ENCODE measurements at regions not wholly inside any gene's neighbourhood (a gene's known extent, or its start where the extent isn't known, plus 50 kb on each side); places are given as distances from the start of the nearest gene placed in this dataset.

DNA sequence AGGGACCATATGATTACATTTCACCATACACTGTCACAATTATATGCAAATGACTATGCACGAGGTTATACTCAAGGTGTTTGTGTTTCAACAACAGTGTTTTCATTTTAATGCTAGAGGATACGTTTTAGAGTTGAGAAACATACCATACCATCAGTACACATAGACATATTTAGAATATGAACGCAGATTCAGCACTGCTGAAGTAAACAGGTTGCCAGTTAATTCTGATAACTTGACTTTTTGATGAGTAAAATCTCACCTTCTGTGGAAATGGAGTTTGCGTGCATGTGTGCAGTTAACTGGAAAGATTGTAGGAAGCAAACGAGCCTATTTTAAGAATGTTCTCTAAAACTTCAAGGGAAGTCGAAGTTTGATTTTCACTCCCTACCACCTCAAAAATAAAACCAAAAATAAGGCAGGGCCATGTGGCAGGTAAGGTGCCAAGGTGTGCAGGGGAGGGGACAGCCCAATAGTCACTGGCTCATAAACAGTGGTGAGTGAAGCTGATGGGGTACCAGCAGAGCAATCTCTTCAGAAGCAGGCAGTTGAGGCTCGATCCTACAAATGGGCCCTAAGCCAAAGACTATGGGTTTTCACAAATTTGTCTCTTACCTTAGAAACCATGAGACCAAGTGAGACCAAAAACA, 213.1 kb downstream of the IKZF2 start:
- Histone ChIP-seq H3K27ac (no peak overlapping the region), H3K9me3 (no peaks in the 10 kb centered on the region), H3K27me3 (replicated peaks; ENCODE audit: insufficient read depth) (no peaks in the 10 kb centered on the region), H3K4me1 (ENCODE audit: control insufficient read depth in 1 of 2, low read depth in 2 of 2) (peaks cover 6 to 16% of the 10 kb centered on the region in 2 donors), H3K4me3 (no peak overlapping the region), H3K36me3 (no peaks in the 10 kb centered on the region)
- no peak for DNase-seq (ENCODE audit: low spot score)
- no peak for ATAC-seq (ENCODE audit: insufficient number of reproducible peaks, low FRiP score, low read depth)
- TF ChIP-seq, protein P1, sequence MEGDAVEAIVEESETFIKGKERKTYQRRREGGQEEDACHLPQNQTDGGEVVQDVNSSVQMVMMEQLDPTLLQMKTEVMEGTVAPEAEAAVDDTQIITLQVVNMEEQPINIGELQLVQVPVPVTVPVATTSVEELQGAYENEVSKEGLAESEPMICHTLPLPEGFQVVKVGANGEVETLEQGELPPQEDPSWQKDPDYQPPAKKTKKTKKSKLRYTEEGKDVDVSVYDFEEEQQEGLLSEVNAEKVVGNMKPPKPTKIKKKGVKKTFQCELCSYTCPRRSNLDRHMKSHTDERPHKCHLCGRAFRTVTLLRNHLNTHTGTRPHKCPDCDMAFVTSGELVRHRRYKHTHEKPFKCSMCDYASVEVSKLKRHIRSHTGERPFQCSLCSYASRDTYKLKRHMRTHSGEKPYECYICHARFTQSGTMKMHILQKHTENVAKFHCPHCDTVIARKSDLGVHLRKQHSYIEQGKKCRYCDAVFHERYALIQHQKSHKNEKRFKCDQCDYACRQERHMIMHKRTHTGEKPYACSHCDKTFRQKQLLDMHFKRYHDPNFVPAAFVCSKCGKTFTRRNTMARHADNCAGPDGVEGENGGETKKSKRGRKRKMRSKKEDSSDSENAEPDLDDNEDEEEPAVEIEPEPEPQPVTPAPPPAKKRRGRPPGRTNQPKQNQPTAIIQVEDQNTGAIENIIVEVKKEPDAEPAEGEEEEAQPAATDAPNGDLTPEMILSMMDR (IDR thresholded peaks at IDR 0.05), result no peak

DNA sequence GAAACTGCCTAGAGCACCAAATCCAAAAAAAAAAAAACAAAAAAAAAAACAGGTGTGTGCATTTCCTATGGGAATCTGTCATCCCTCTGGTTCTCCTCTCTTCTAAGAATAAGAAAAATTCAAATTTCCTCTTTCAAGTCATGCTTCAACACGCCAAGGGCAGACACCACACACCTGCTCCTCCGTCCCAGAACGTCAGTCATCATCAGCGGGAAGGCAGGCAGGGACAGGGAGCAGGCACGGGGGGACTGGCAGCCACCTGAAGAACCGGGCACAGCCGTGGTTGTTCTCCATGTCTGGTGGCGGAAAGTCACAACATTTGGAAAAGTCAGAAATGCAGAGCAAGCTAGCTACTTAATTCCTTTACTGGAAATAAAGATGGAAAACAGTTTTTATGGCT, 214.8 kb downstream of the IKZF2 start:
- TF ChIP-seq, protein P1 (IDR thresholded peaks at IDR 0.05), result no peak
- H3K27me3 ChIP-seq (replicated peaks; ENCODE audit: insufficient read depth), result no peaks in the 10 kb centered on the region
- H3K4me1 ChIP-seq (ENCODE audit: control insufficient read depth in 1 of 2, low read depth in 2 of 2), result peaks cover 6 to 10% of the 10 kb centered on the region in 2 donors
- no peak overlapping the region for H3K27ac ChIP-seq
- DNase-seq (ENCODE audit: low spot score) (no peak), ATAC-seq (ENCODE audit: insufficient number of reproducible peaks, low FRiP score, low read depth) (no peak)
- no peaks in the 10 kb centered on the region for H3K9me3 ChIP-seq
- H3K4me3 ChIP-seq, result no peak overlapping the region
- no peaks in the 10 kb centered on the region for H3K36me3 ChIP-seq

DNA sequence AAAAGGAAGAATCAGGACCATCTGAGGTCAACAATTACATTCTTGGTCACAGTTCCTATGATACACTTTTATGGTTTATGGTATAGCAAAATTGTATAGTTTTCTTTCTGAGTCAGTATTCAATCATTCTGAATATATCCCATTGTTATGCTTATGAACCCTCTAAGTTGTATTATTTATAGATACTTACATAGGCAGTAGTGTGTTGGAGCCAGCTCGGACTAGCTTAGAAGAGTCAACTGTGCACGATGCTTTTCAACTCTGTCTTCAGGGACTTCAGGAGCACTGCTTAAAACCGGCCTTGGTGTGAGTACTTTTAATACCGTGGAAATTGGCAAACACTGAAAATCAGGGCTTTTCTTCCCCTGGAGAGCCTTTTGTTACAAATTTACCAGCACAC, 215.7 kb downstream of the IKZF2 start:
- H3K36me3 ChIP-seq, result no peaks in the 10 kb centered on the region
- H3K27ac ChIP-seq, result no peak overlapping the region
- TF ChIP-seq, protein P1 (IDR thresholded peaks at IDR 0.05), result no peak
- no peak for ATAC-seq (ENCODE audit: insufficient number of reproducible peaks, low FRiP score, low read depth)
- H3K4me3 ChIP-seq, result no peak overlapping the region
- no peak for DNase-seq (ENCODE audit: low spot score)
- H3K4me1 ChIP-seq (ENCODE audit: control insufficient read depth in 1 of 2, low read depth in 2 of 2), result peaks cover 2 to 4% of the 10 kb centered on the region in 2 donors
- no peaks in the 10 kb centered on the region for H3K9me3 ChIP-seq
- no peaks in the 10 kb centered on the region for H3K27me3 ChIP-seq (replicated peaks; ENCODE audit: insufficient read depth)

DNA sequence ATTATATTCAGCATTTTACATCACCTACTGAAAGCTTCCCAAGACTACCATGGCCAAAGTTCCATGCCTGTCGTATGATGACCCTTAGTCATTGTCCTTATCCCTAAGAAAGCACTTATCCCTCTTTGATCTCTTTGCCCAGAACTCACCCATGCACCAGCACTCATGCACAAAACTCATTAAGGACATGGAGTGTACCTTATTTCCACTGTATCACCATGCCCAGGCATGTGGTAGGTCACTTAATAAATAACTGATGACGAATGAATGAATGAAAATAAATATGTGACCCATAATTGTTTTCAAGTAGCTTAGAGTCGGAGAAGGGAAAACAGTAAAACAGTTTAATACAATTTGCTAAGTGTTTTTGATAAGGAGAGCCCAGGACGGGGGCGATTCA, 220.1 kb downstream of the IKZF2 start:
- Histone ChIP-seq H3K9me3 (no peaks in the 10 kb centered on the region), H3K4me3 (no peak overlapping the region), H3K4me1 (ENCODE audit: control insufficient read depth in 1 of 2, low read depth in 2 of 2) (peaks cover 0 to 3% of the 10 kb centered on the region in 2 donors), H3K27ac (no peak overlapping the region), H3K36me3 (no peaks in the 10 kb centered on the region), H3K27me3 (replicated peaks; ENCODE audit: insufficient read depth) (no peaks in the 10 kb centered on the region)
- no peak for DNase-seq (ENCODE audit: low spot score)
- no peak for ATAC-seq (ENCODE audit: insufficient number of reproducible peaks, low FRiP score, low read depth)
- TF ChIP-seq, protein P1 (IDR thresholded peaks at IDR 0.05), result no peak

DNA sequence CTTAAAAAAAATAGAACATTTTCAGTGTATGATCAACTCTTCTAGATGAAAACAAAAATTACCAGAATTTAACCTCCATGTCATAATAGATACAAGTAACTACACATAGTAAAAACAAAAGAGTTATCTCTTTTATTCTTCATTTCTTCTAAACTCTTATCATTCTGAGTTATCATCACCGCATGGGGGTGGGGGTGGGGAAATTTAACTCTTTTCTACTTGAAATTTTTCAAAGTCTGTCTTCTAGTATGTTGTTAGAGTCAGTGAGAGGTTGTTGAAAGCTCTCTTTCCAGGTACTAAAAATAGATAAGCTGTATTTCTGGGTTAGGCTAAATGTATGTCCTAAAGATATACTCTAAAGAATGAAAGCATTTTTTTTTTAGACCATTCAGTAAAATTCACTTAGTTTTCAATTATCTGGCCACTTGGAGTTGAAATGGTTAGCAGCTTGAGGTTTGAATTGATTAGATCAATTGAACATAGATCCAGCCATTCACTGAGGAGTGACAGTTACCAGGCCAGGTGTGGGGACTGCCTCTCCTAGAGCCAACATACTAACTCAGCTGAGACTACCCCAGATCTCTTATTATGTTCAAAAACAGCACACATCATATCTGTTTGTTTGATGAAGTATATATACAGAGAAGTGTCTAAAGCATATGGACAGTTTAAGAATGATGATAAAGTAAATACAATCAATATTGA, 220.7 kb downstream of the IKZF2 start:
- H3K4me3 ChIP-seq, result no peak overlapping the region
- no peaks in the 10 kb centered on the region for H3K9me3 ChIP-seq
- no peak for ATAC-seq (ENCODE audit: insufficient number of reproducible peaks, low FRiP score, low read depth)
- no peak for DNase-seq (ENCODE audit: low spot score)
- H3K27me3 ChIP-seq (replicated peaks; ENCODE audit: insufficient read depth), result no peaks in the 10 kb centered on the region
- no peaks in the 10 kb centered on the region for H3K36me3 ChIP-seq
- TF ChIP-seq, protein P1 (IDR thresholded peaks at IDR 0.05), result no peak
- H3K27ac ChIP-seq, result no peak overlapping the region
- peaks cover 0 to 3% of the 10 kb centered on the region in 2 donors for H3K4me1 ChIP-seq (ENCODE audit: control insufficient read depth in 1 of 2, low read depth in 2 of 2)
